ENCODE measurements at regions not wholly inside any gene's neighbourhood (a gene's known extent, or its start where the extent isn't known, plus 50 kb on each side); places are given as distances from the start of the nearest gene placed in this dataset.

GRCh38 chr4:184958127-184958922 is 60.0 kb upstream of the HELT start:
- TF ChIP-seq TAF1 (IDR thresholded peaks at IDR 0.05; ENCODE audit: borderline replicate concordance, insufficient read depth, low read length) (no peak), SIN3A (IDR thresholded peaks at IDR 0.05; ENCODE audit: borderline replicate concordance, insufficient read depth, low read length) (no peak), FOXP2 (optimal IDR thresholded peaks at IDR 0.05; ENCODE audit: borderline replicate concordance, extremely low read depth, extremely low read length, insufficient read depth) (no peak), POLR2AphosphoS5 (IDR thresholded peaks at IDR 0.05; ENCODE audit: low read depth, low read length) (no peak)
- TF ChIP-seq, protein P1, sequence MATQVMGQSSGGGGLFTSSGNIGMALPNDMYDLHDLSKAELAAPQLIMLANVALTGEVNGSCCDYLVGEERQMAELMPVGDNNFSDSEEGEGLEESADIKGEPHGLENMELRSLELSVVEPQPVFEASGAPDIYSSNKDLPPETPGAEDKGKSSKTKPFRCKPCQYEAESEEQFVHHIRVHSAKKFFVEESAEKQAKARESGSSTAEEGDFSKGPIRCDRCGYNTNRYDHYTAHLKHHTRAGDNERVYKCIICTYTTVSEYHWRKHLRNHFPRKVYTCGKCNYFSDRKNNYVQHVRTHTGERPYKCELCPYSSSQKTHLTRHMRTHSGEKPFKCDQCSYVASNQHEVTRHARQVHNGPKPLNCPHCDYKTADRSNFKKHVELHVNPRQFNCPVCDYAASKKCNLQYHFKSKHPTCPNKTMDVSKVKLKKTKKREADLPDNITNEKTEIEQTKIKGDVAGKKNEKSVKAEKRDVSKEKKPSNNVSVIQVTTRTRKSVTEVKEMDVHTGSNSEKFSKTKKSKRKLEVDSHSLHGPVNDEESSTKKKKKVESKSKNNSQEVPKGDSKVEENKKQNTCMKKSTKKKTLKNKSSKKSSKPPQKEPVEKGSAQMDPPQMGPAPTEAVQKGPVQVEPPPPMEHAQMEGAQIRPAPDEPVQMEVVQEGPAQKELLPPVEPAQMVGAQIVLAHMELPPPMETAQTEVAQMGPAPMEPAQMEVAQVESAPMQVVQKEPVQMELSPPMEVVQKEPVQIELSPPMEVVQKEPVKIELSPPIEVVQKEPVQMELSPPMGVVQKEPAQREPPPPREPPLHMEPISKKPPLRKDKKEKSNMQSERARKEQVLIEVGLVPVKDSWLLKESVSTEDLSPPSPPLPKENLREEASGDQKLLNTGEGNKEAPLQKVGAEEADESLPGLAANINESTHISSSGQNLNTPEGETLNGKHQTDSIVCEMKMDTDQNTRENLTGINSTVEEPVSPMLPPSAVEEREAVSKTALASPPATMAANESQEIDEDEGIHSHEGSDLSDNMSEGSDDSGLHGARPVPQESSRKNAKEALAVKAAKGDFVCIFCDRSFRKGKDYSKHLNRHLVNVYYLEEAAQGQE (IDR thresholded peaks at IDR 0.05; ENCODE audit: insufficient read depth in 1 of 2, low read depth in 2 of 2, low read length in 2 of 2) = no peak

DNA sequence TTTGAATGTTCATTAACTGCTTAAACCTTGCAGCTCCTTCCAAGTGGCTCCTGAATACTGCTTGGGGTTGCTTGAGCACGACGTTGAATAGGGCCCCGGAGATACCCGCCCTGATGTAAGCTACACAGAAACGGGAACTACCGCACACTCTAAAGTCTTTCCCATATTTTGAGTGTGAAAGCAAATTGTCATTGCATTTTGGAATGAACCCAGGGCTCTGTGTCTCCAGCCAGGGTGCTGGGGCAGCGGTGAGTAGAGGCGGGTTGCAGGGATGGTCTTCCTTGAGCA is 59.4 kb upstream of the HELT start:
- TF ChIP-seq SIN3A (IDR thresholded peaks at IDR 0.05; ENCODE audit: borderline replicate concordance, insufficient read depth, low read length) = no peak
- TF ChIP-seq POLR2AphosphoS5 (IDR thresholded peaks at IDR 0.05; ENCODE audit: low read depth, low read length) = no peak
- no peak for TF ChIP-seq TAF1 (IDR thresholded peaks at IDR 0.05; ENCODE audit: borderline replicate concordance, insufficient read depth, low read length)
- TF ChIP-seq FOXP2 (optimal IDR thresholded peaks at IDR 0.05; ENCODE audit: borderline replicate concordance, extremely low read depth, extremely low read length, insufficient read depth) = no peak
- TF ChIP-seq, protein P1 (IDR thresholded peaks at IDR 0.05; ENCODE audit: insufficient read depth in 1 of 2, low read depth in 2 of 2, low read length in 2 of 2) = no peak

- TF ChIP-seq POLR2AphosphoS5 (IDR thresholded peaks at IDR 0.05; ENCODE audit: low read depth, low read length) (no peak), FOXP2 (optimal IDR thresholded peaks at IDR 0.05; ENCODE audit: borderline replicate concordance, extremely low read depth, extremely low read length, insufficient read depth) (no peak), SIN3A (IDR thresholded peaks at IDR 0.05; ENCODE audit: borderline replicate concordance, insufficient read depth, low read length) (no peak), TAF1 (IDR thresholded peaks at IDR 0.05; ENCODE audit: borderline replicate concordance, insufficient read depth, low read length) (no peak)
- TF ChIP-seq, protein P1 (IDR thresholded peaks at IDR 0.05; ENCODE audit: insufficient read depth in 1 of 2, low read depth in 2 of 2, low read length in 2 of 2) = no peak
Measured at GRCh38 chr4:184959309-184959708, 59.0 kb upstream of the HELT start.

DNA sequence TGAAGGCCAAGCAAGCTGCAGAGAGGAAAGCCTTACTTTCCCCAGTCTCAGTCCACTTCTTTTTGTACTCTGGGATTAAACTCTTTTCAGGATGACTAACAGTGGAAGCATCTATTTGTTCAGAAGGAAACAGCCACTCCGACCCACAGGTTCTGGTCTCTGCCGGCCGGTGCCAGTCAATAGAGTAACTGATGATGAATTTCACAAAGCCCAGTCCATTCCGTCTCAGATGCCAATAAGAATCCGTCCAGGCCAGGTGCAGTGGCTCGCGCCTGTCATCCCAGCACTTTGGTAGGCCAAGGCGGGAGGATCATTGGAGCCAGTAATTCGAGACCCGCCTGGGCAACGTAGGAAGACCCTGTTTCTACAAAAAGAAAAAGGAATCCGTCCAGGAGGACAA is 58.5 kb upstream of the HELT start:
- no peak for TF ChIP-seq FOXP2 (optimal IDR thresholded peaks at IDR 0.05; ENCODE audit: borderline replicate concordance, extremely low read depth, extremely low read length, insufficient read depth)
- no peak for TF ChIP-seq POLR2AphosphoS5 (IDR thresholded peaks at IDR 0.05; ENCODE audit: low read depth, low read length)
- no peak for TF ChIP-seq SIN3A (IDR thresholded peaks at IDR 0.05; ENCODE audit: borderline replicate concordance, insufficient read depth, low read length)

DNA sequence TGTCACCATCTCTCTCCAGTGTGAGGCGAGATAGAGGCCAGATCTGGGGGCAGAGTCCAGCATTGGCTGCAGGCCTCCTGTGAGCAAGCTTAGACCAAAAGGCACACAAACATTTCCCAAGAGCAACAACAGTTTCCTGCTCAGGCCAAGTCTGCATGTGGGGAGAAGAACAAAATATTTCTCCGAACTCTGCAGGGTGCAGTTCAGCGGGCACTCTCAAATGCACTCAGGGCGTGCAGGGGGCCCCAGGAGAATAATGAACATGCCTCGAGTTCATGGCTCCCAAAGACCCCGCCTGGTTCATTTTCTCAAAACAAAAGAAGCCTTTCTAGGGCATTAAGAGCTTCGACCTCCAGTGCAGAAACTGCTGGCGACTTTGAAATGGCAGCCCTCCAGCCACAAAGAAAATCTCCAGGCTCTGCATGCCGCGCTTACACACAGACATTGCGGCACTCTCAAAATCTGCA is 57.8 kb upstream of the HELT start:
- no peak for TF ChIP-seq SIN3A (IDR thresholded peaks at IDR 0.05; ENCODE audit: borderline replicate concordance, insufficient read depth, low read length)
- TF ChIP-seq TAF1 (IDR thresholded peaks at IDR 0.05; ENCODE audit: borderline replicate concordance, insufficient read depth, low read length) = no peak
- TF ChIP-seq POLR2AphosphoS5 (IDR thresholded peaks at IDR 0.05; ENCODE audit: low read depth, low read length) = no peak
- no peak for TF ChIP-seq FOXP2 (optimal IDR thresholded peaks at IDR 0.05; ENCODE audit: borderline replicate concordance, extremely low read depth, extremely low read length, insufficient read depth)
- TF ChIP-seq, protein P1 (IDR thresholded peaks at IDR 0.05; ENCODE audit: insufficient read depth in 1 of 2, low read depth in 2 of 2, low read length in 2 of 2) = no peak
